IPS-20b (cell line): ENCODE measurements at regions not wholly inside any gene's neighbourhood (a gene's known extent, or its start where the extent isn't known, plus 50 kb on each side); places are given as distances from the start of the nearest gene placed in this dataset.
A peak's percentile ranks its signal among the peaks of the same experiment; 100 is the strongest.

Experiments used
- H3K27ac ChIP-seq: one replicate; pipeline ENCODE4 v1.5.1; 2013; ENCODE audit warnings: low read length
- H3K27me3 ChIP-seq: 2 replicates; pipeline ENCODE4 v1.6.1; 2013; ENCODE audit warnings: mild to moderate bottlenecking, low read length, inconsistent platforms; ENCODE audit not compliant: insufficient read depth
- H3K36me3 ChIP-seq: 2 replicates; pipeline ENCODE4 v1.6.1; 2013; ENCODE audit warnings: low read depth, mild to moderate bottlenecking, inconsistent platforms, low read length, moderate library complexity; ENCODE audit not compliant: insufficient read depth
- H3K4me1 ChIP-seq: 2 replicates; pipeline ENCODE4 v1.6.1; 2013; ENCODE audit warnings: mild to moderate bottlenecking, control low read depth, inconsistent platforms, low read length, moderate library complexity; ENCODE audit not compliant: insufficient read depth
- H3K4me3 ChIP-seq: 2 replicates; pipeline ENCODE4 v1.5.1; 2013; ENCODE audit warnings: mild to moderate bottlenecking, low read length, inconsistent platforms
- H3K9ac ChIP-seq: 2 replicates; pipeline ENCODE4 v1.6.1; 2013; ENCODE audit warnings: low read depth, mild to moderate bottlenecking, inconsistent platforms, low read length, moderate library complexity
- H3K9me3 ChIP-seq: 2 replicates; pipeline ENCODE4 v1.6.1; 2013; ENCODE audit warnings: mild to moderate bottlenecking, low read depth, low read length, inconsistent platforms; ENCODE audit not compliant: insufficient read depth

GRCh38 chr5:172575816-172576545 is 65.1 kb upstream of the NEURL1B start:
- no peaks in the 10 kb centered on the region for H3K36me3 ChIP-seq
- H3K4me1 ChIP-seq = peaks cover 5% of the 10 kb centered on the region; the same call in 1 of the 2 replicates
- no peak overlapping the region for H3K9ac ChIP-seq
- no peaks in the 10 kb centered on the region for H3K9me3 ChIP-seq
- no peak overlapping the region for H3K4me3 ChIP-seq
- no peaks in the 10 kb centered on the region for H3K27me3 ChIP-seq
- H3K27ac ChIP-seq = no peak overlapping the region

DNA sequence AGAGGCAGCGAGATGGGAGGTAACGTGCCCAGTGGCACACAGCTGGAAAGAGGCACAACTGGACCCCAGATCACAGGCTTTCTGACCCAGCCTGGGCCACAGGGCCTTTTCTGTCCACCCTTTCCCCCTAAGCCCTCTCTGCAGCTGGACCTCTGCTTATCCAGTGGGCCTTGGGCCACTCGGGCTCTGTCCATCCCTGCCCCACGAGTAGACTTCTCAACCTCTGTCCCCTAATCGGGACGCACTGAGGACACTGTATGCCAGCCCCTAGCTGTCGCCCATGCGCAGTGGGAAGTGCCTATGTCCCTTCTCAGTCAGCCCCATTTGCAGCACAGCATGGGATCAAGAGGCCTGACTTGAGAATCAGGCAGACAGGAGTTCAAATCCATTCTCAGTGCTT is 65.6 kb upstream of the NEURL1B start:
- Histone ChIP-seq H3K27me3 (no peaks in the 10 kb centered on the region), H3K36me3 (no peaks in the 10 kb centered on the region), H3K27ac (no peak overlapping the region), H3K9me3 (no peaks in the 10 kb centered on the region), H3K9ac (no peak overlapping the region), H3K4me1 (peaks cover 7% of the 10 kb centered on the region; the same call in 1 of the 2 replicates), H3K4me3 (no peak overlapping the region)

- Histone ChIP-seq H3K4me3 (no peak overlapping the region), H3K27ac (no peak overlapping the region), H3K36me3 (no peaks in the 10 kb centered on the region), H3K27me3 (no peaks in the 10 kb centered on the region), H3K9ac (no peak overlapping the region), H3K4me1 (peaks cover 12% of the 10 kb centered on the region; the same call in 1 of the 2 replicates), H3K9me3 (no peaks in the 10 kb centered on the region)
Measured at GRCh38 chr5:172574871-172575223, 66.2 kb upstream of the NEURL1B start.

GRCh38 chr5:172573986-172574870 is 66.8 kb upstream of the NEURL1B start:
- H3K4me1 ChIP-seq = peaks cover 15% of the 10 kb centered on the region; the same call in 1 of the 2 replicates
- no peaks in the 10 kb centered on the region for H3K36me3 ChIP-seq
- no peak overlapping the region for H3K4me3 ChIP-seq
- H3K27ac ChIP-seq = no peak overlapping the region
- no peaks in the 10 kb centered on the region for H3K27me3 ChIP-seq
- H3K9ac ChIP-seq = no peak overlapping the region
- H3K9me3 ChIP-seq = no peaks in the 10 kb centered on the region

GRCh38 chr5:172573120-172573882 is 67.8 kb upstream of the NEURL1B start:
- H3K36me3 ChIP-seq = no peaks in the 10 kb centered on the region
- no peak overlapping the region for H3K27ac ChIP-seq
- H3K9ac ChIP-seq = no peak overlapping the region
- H3K9me3 ChIP-seq = no peaks in the 10 kb centered on the region
- H3K27me3 ChIP-seq = no peaks in the 10 kb centered on the region
- no peak overlapping the region for H3K4me3 ChIP-seq
- H3K4me1 ChIP-seq = peaks cover 15% of the 10 kb centered on the region; the same call in 1 of the 2 replicates

DNA sequence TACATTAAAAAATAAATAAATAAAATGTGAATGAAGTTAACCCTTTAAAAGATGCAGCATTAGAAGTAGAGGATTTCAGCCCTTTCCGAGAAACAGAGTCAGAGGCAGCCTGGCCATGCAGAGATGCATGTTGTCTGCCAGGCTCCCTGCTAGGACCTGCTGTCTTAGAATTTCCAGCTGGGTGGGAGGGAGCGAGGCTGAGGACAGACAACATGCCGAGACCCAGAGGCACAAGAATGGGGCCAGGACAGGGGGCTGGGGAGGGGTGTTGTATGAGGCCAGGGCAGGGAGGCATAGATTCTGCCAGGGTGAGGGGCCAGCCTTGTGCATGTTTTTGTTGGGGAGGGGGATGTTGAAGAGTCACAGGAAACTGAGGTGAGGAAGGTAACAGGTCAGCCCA is 68.6 kb upstream of the NEURL1B start:
- H3K27ac ChIP-seq = no peak overlapping the region
- no peaks in the 10 kb centered on the region for H3K27me3 ChIP-seq
- no peaks in the 10 kb centered on the region for H3K36me3 ChIP-seq
- H3K9me3 ChIP-seq = no peaks in the 10 kb centered on the region
- H3K9ac ChIP-seq = no peak overlapping the region
- no peak overlapping the region for H3K4me3 ChIP-seq
- H3K4me1 ChIP-seq = peaks cover 15% of the 10 kb centered on the region; the same call in 1 of the 2 replicates

GRCh38 chr5:172571892-172572291 is 69.2 kb upstream of the NEURL1B start:
- Histone ChIP-seq H3K4me3 (no peak overlapping the region), H3K27ac (no peak overlapping the region), H3K9me3 (no peaks in the 10 kb centered on the region), H3K36me3 (no peaks in the 10 kb centered on the region), H3K9ac (no peak overlapping the region), H3K27me3 (no peaks in the 10 kb centered on the region), H3K4me1 (peaks cover 15% of the 10 kb centered on the region; the same call in 1 of the 2 replicates)

DNA sequence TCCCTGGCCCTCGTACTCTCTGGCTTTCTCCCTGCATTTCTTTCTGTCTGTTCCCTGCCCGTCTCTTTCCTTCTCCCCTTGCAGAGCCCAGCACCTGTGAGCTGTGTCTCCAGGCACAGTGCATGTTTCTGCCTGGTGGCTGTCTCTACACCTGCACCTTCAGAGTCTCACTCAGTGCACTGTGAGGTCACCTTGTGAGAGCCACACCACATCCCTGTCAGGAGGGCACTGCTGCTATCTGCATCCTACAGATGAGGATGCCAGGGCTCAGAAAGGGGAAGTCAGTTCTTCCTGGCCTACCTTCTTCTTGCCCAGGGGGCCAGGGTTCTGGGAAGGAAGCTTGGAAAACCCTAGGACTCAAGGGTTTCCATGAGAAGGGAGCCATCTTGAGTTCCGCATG is 69.7 kb upstream of the NEURL1B start:
- no peaks in the 10 kb centered on the region for H3K27me3 ChIP-seq
- peaks cover 15% of the 10 kb centered on the region; the same call in 1 of the 2 replicates for H3K4me1 ChIP-seq
- H3K9me3 ChIP-seq = no peaks in the 10 kb centered on the region
- H3K4me3 ChIP-seq = no peak overlapping the region
- H3K27ac ChIP-seq = no peak overlapping the region
- H3K9ac ChIP-seq = no peak overlapping the region; the same call in 1 of the 2 replicates
- no peaks in the 10 kb centered on the region for H3K36me3 ChIP-seq

DNA sequence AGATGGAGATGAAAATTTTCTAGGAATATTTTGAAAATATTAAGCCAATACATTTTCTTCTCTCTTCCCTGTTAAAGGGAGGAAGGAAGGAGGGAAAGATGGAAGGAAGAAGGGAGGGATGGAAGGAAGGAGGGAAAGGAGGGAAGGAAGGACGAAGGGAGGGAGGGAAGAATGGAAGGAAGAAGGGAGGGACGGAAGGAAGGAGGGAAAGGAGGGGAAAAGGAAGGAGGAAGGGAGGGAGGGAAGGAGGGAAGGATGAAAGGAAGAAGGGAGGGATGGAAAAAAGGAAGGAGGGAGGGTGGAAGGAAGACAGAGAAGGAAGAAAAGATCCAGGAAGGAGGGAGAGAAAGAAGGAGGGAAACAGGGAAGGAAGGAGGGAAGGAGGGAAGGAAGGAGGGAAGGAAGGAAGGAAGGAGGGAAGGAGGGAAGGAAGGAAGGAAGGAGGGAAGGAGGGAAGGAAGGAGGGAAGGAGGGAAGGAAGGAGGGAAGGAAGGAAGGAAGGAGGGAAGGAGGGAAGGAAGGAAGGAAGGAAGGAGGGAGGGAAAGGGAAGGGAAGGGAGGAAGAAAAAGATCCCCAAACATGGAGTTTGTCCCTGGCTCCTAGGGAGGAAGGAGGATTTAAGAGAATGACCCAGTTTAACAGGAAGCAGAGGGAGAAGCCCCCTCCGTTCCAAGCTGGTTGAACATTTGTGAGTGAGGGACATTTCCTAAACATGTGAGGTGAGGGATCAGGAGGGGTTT is 70.3 kb upstream of the NEURL1B start:
- Histone ChIP-seq H3K27ac (no peak overlapping the region), H3K4me3 (no peak overlapping the region), H3K4me1 (peaks cover 15% of the 10 kb centered on the region; the same call in 1 of the 2 replicates), H3K9me3 (no peaks in the 10 kb centered on the region), H3K36me3 (no peaks in the 10 kb centered on the region), H3K9ac (no peak overlapping the region; the same call in 1 of the 2 replicates), H3K27me3 (no peaks in the 10 kb centered on the region)

- peaks cover 15% of the 10 kb centered on the region; the same call in 1 of the 2 replicates for H3K4me1 ChIP-seq
- peak overlapping the region; percentile 28; the same call in 1 of the 2 replicates for H3K4me3 ChIP-seq
- no peaks in the 10 kb centered on the region for H3K9me3 ChIP-seq
- H3K9ac ChIP-seq = no peak overlapping the region; the same call in 1 of the 2 replicates
- no peak overlapping the region for H3K27ac ChIP-seq
- no peaks in the 10 kb centered on the region for H3K27me3 ChIP-seq
- no peaks in the 10 kb centered on the region for H3K36me3 ChIP-seq
Measured at GRCh38 chr5:172569861-172570558, 71.1 kb upstream of the NEURL1B start.
